H1 (cell line): ENCODE measurements at regions not wholly inside any gene's neighbourhood (a gene's known extent, or its start where the extent isn't known, plus 50 kb on each side); places are given as distances from the start of the nearest gene placed in this dataset.

Source experiments
- CBX8 ChIP-seq: fragments of 300-800, 300-1000 bp; sonication (generic); IDR thresholded peaks from 2 replicates; pipeline ENCODE4 v1.7.1; 2016; ENCODE audit warnings: low read depth, low read length, borderline replicate concordance
- CHD2 ChIP-seq: IDR thresholded peaks from 2 replicates; pipeline ENCODE4 v1.6.1; 2012; ENCODE audit warnings: low read length, improper control_type of control experiment
- HDAC2 ChIP-seq, 2 experiments: fragments of 300-600 bp in 1 of 2; sonication (generic) in 1 of 2; IDR thresholded peaks; 2 replicates each; pipeline ENCODE4 v1.6.1; 2011 to 2012; ENCODE audit warnings: low read depth in 2 of 2, low read length in 2 of 2, mild to moderate bottlenecking in 2 of 2, moderate library complexity in 2 of 2, borderline replicate concordance in 1 of 2, inconsistent platforms in 1 of 2
- JUN ChIP-seq: IDR thresholded peaks from 2 replicates; pipeline ENCODE4 v1.6.1; 2011; ENCODE audit warnings: low read depth, mild to moderate bottlenecking, improper control_type of control experiment, low read length
- SIN3A ChIP-seq, 2 experiments: IDR thresholded peaks in 1 of 2; conservative IDR thresholded peaks in 1 of 2; 2 replicates each; pipeline ENCODE4 v1.6.1; 2011 to 2012; ENCODE audit warnings: low read length in 2 of 2, improper control_type of control experiment in 1 of 2, low read depth in 1 of 2, mild to moderate bottlenecking in 1 of 2
- SUZ12 ChIP-seq: fragments of 200-600 bp; sonication (generic); IDR thresholded peaks from 2 replicates; pipeline ENCODE4 v1.6.1; 2012; ENCODE audit warnings: mild to moderate bottlenecking, inconsistent platforms, low read length, moderate library complexity, mixed read lengths
- TBP ChIP-seq: IDR thresholded peaks from 2 replicates; pipeline ENCODE4 v1.6.1; 2011; ENCODE audit warnings: low read depth, low read length, improper control_type of control experiment
- YY1 ChIP-seq: IDR thresholded peaks from 2 replicates; pipeline ENCODE4 v1.6.1; 2011; ENCODE audit warnings: low read depth, mild to moderate bottlenecking, low read length

GRCh38 chr11:16607675-16608644 is 130.5 kb upstream of the C11orf58 start (continued):
- TF ChIP-seq CBX8 (peak; percentile 94; the same call in 1 of the 2 replicates), HDAC2 (IDR thresholded peaks at IDR 0.05; ENCODE audit: borderline replicate concordance in 1 of 2, low read depth in 2 of 2, low read length in 2 of 2) (0 out of 4 replicates have a peak, but pooled peaks of 1 of the 2 experiments have one; percentile 9), YY1 (peak; percentile 51; the same call in 1 of the 2 replicates), CHD2 (no peak), JUN (no peak), TBP (peak; percentile 35; the same call in 1 of the 2 replicates), SUZ12 (peak; percentile 86; the same call in 1 of the 2 replicates), SIN3A (conservative IDR thresholded peaks at IDR 0.05 in 1 of 2, IDR thresholded peaks at IDR 0.05 in 1 of 2; ENCODE audit: low read depth in 1 of 2, low read length in 2 of 2) (peak in 1 of 2 experiments; percentile 61; a peak in 2 of 4 replicates)
